ENCODE measurements at regions not wholly inside any gene's neighbourhood (a gene's known extent, or its start where the extent isn't known, plus 50 kb on each side); places are given as distances from the start of the nearest gene placed in this dataset.

GRCh38 chr14:38958589-38958988 lies 144.4 kb downstream of the SEC23A start:
- no peak overlapping the region for H3K4me3 ChIP-seq (ENCODE audit: low read depth, low read length)
- DNase-seq (ENCODE audit: low read depth) = peak; percentile 18
- TF ChIP-seq CTCF (IDR thresholded peaks at IDR 0.05; ENCODE audit: insufficient read depth, low read depth, low read length) = no peak

GRCh38 chr14:38951451-38951850 lies 151.6 kb downstream of the SEC23A start:
- TF ChIP-seq CTCF (IDR thresholded peaks at IDR 0.05; ENCODE audit: insufficient read depth, low read depth, low read length) = no peak
- no peak overlapping the region for H3K4me3 ChIP-seq (ENCODE audit: low read depth, low read length)
- DNase-seq (ENCODE audit: low read depth) = peak; percentile 51

- no peak for DNase-seq (ENCODE audit: low read depth)
- H3K4me3 ChIP-seq (ENCODE audit: low read depth, low read length) = no peak overlapping the region
- no peak for TF ChIP-seq CTCF (IDR thresholded peaks at IDR 0.05; ENCODE audit: insufficient read depth, low read depth, low read length)
Observed at GRCh38 chr14:38950676-38951075, 152.4 kb downstream of the SEC23A start.

- TF ChIP-seq CTCF (IDR thresholded peaks at IDR 0.05; ENCODE audit: insufficient read depth, low read depth, low read length) = no peak
- DNase-seq (ENCODE audit: low read depth) = no peak
Observed at GRCh38 chr14:38948576-38948975, 154.5 kb downstream of the SEC23A start.

GRCh38 chr14:38948171-38948570 lies 154.9 kb downstream of the SEC23A start:
- TF ChIP-seq CTCF (IDR thresholded peaks at IDR 0.05; ENCODE audit: insufficient read depth, low read depth, low read length) = no peak

More at GRCh38 chr14:38948576-38948975, 154.5 kb downstream of the SEC23A start:
- H3K4me3 ChIP-seq (ENCODE audit: low read depth, low read length) = no peak overlapping the region

GRCh38 chr14:38947343-38947742 lies 155.7 kb downstream of the SEC23A start:
- DNase-seq (ENCODE audit: low read depth) = no peak
- TF ChIP-seq CTCF (IDR thresholded peaks at IDR 0.05; ENCODE audit: insufficient read depth, low read depth, low read length) = no peak
- no peak overlapping the region for H3K4me3 ChIP-seq (ENCODE audit: low read depth, low read length)

More at GRCh38 chr14:38948171-38948570, 154.9 kb downstream of the SEC23A start:
- H3K4me3 ChIP-seq (ENCODE audit: low read depth, low read length) = no peak overlapping the region
- no peak for DNase-seq (ENCODE audit: low read depth)

- DNase-seq (ENCODE audit: low read depth) = no peak
- H3K4me3 ChIP-seq (ENCODE audit: low read depth, low read length) = no peak overlapping the region
- no peak for TF ChIP-seq CTCF (IDR thresholded peaks at IDR 0.05; ENCODE audit: insufficient read depth, low read depth, low read length)
Observed at GRCh38 chr14:38944691-38945090, 158.3 kb downstream of the SEC23A start.
